CD14-positive monocyte (primary cell): ENCODE measurements at regions not wholly inside any gene's neighbourhood (a gene's known extent, or its start where the extent isn't known, plus 50 kb on each side); places are given as distances from the start of the nearest gene placed in this dataset.

Source experiments
- DNase-seq, 3 donors: peaks; one replicate each; pipeline ENCODE4 v3.0.0-alpha.2; 2011 to 2022
- H2AFZ ChIP-seq: 2 replicates; pipeline ENCODE4 v1.6.0; 2012; ENCODE audit warnings: mild to moderate bottlenecking, low read depth, low read length, inconsistent platforms; ENCODE audit not compliant: insufficient read depth, poor library complexity, severe bottlenecking
- H3K27ac ChIP-seq, 2 donors: 1 replicate in 1 of 2; 2 replicates in 1 of 2; pipeline ENCODE4 v1.5.1; 2012 to 2013; ENCODE audit warnings: low read length in 2 of 2, control low read depth in 1 of 2, inconsistent platforms in 1 of 2, low read depth in 1 of 2, mild to moderate bottlenecking in 1 of 2
- H3K27me3 ChIP-seq, 2 donors: one replicate each; pipeline versions ENCODE4 v1.6.0 to v1.6.1; 2011 to 2013; ENCODE audit warnings: low read length in 2 of 2; ENCODE audit not compliant: control insufficient read depth in 2 of 2, insufficient read depth in 2 of 2
- H3K36me3 ChIP-seq, 2 donors: replicated peaks in 1 of 2; 1 replicate in 1 of 2; 2 replicates in 1 of 2; pipeline versions ENCODE4 v1.5.1 to v1.6.1; 2012 to 2013; ENCODE audit warnings: low read length in 2 of 2, control low read depth in 1 of 2, inconsistent platforms in 1 of 2, mild to moderate bottlenecking in 1 of 2; ENCODE audit not compliant: insufficient read depth in 2 of 2, control insufficient read depth in 1 of 2
- H3K4me1 ChIP-seq, 2 donors: 1 replicate in 1 of 2; 2 replicates in 1 of 2; pipeline versions ENCODE4 v1.5.1 to v1.6.1; 2012 to 2013; ENCODE audit warnings: low read length in 2 of 2, control low read depth in 1 of 2, inconsistent platforms in 1 of 2, mild to moderate bottlenecking in 1 of 2, moderate library complexity in 1 of 2; ENCODE audit not compliant: insufficient read depth in 2 of 2, control insufficient read depth in 1 of 2
- H3K4me2 ChIP-seq: replicated peaks from 2 replicates; pipeline ENCODE3; 2012; ENCODE audit warnings: low read length, moderate library complexity, mild to moderate bottlenecking; ENCODE audit not compliant: poor library complexity, severe bottlenecking; ENCODE audit errors: extremely low read depth
- H3K4me3 ChIP-seq, 3 experiments: fragments of 200-600 bp in 1 of 3; sonication (generic) in 1 of 3; replicated peaks in 1 of 3; 1 replicate in 2 of 3; 2 replicates in 1 of 3; pipeline ENCODE4 v1.5.1; 2011 to 2013; ENCODE audit warnings: low read length in 3 of 3, mild to moderate bottlenecking in 3 of 3, control low read depth in 2 of 3, low read depth in 2 of 3, inconsistent platforms in 1 of 3, moderate library complexity in 1 of 3
- H3K79me2 ChIP-seq: 2 replicates; pipeline ENCODE4 v1.6.0; 2012; ENCODE audit warnings: mild to moderate bottlenecking, control low read depth, inconsistent platforms, low read length, moderate library complexity; ENCODE audit not compliant: insufficient read depth
- H3K9ac ChIP-seq: 2 replicates; pipeline ENCODE4 v1.6.0; 2017; ENCODE audit warnings: low read length, mild to moderate bottlenecking; ENCODE audit not compliant: insufficient read depth, poor library complexity, severe bottlenecking
- H3K9me3 ChIP-seq, 2 donors: replicated peaks in 1 of 2; 1 replicate in 1 of 2; 2 replicates in 1 of 2; pipeline versions ENCODE4 v1.5.1 to v1.6.1; 2012 to 2013; ENCODE audit warnings: low read length in 2 of 2, control low read depth in 1 of 2; ENCODE audit not compliant: control insufficient read depth in 1 of 2, insufficient read depth in 1 of 2
- H4K20me1 ChIP-seq: 2 replicates; pipeline ENCODE4 v1.6.0; 2012; ENCODE audit warnings: mild to moderate bottlenecking, low read length, control low read depth, moderate library complexity; ENCODE audit not compliant: insufficient read depth
- H3K27ac Mint-ChIP-seq, 7 donors: one replicate each; pipeline ENCODE4 v1.8.0; 2020; ENCODE audit warnings: mild to moderate bottlenecking in 7 of 7, mixed read lengths in 7 of 7, moderate library complexity in 6 of 7, inconsistent platforms in 2 of 7
- H3K27me3 Mint-ChIP-seq, 3 donors: one replicate each; pipeline ENCODE4 v1.8.0; 2021 to 2022; ENCODE audit warnings: low read depth in 3 of 3, mild to moderate bottlenecking in 3 of 3, mixed read lengths in 3 of 3, moderate library complexity in 3 of 3, inconsistent platforms in 1 of 3
- H3K36me3 Mint-ChIP-seq, 2 donors: one replicate each; pipeline ENCODE4 v1.8.0; 2020; ENCODE audit warnings: mixed read lengths in 2 of 2, inconsistent platforms in 1 of 2, mild to moderate bottlenecking in 1 of 2
- H3K4me1 Mint-ChIP-seq: one replicate; pipeline ENCODE4 v1.8.0; 2020; ENCODE audit warnings: mild to moderate bottlenecking, mixed read lengths
- H3K4me3 Mint-ChIP-seq, 2 donors: one replicate each; pipeline ENCODE4 v1.8.0; 2020; ENCODE audit warnings: mild to moderate bottlenecking in 2 of 2, mixed read lengths in 2 of 2, moderate library complexity in 1 of 2
- H3K9me3 Mint-ChIP-seq, 7 donors: one replicate each; pipeline ENCODE4 v1.8.0; 2020 to 2022; ENCODE audit warnings: mixed read lengths in 7 of 7, mild to moderate bottlenecking in 6 of 7, moderate library complexity in 6 of 7, inconsistent platforms in 2 of 7
- WGBS: methylation state at CpG from one replicate; pipeline ENCODE4 v1.1.5; 2013; ENCODE audit warnings: missing lambda C conversion rate; ENCODE audit not compliant: insufficient coverage; 5-methylcytosine and 5-hydroxymethylcytosine counted together
- intact Hi-C, 2 donors: fragments of 100-400 bp; cut with micrococcal nuclease; formaldehyde crosslinking; loops; one replicate each; pipeline versions ENCODE4 v1.15.0 to v1.15.1; 2023
- TF ChIP-seq, protein P1 (sequence below): fragments of 200-600 bp; IDR thresholded peaks from one replicate; pipeline ENCODE4 v1.8.0; 2022; ENCODE audit warnings: antibody characterized with exemption, mild to moderate bottlenecking

- Histone ChIP-seq H3K27ac (no peak overlapping the region), H3K4me3 (no peak overlapping the region), H4K20me1 (no peaks in the 10 kb centered on the region), H3K79me2 (no peaks in the 10 kb centered on the region), H3K36me3 (no peaks in the 10 kb centered on the region), H3K27me3 (no peaks in the 10 kb centered on the region), H3K9ac (no peak overlapping the region), H3K4me1 (no peaks in the 10 kb centered on the region), H3K9me3 (peaks cover 0 to 5% of the 10 kb centered on the region in 2 donors), H2AFZ (no peak overlapping the region), H3K4me2 (no peak overlapping the region)
- no peaks in the 10 kb centered on the region for H3K4me1 Mint-ChIP-seq
- peaks cover 2 to 9% (median 5%) of the 10 kb centered on the region in 7 donors for H3K9me3 Mint-ChIP-seq
- H3K27ac Mint-ChIP-seq: no peak overlapping the region
- intact Hi-C loops: no loop called here
- WGBS: no CpG with 5 or more reads among the region's 1 CpG
- no peak overlapping the region for H3K4me3 Mint-ChIP-seq
- TF ChIP-seq, protein P1, sequence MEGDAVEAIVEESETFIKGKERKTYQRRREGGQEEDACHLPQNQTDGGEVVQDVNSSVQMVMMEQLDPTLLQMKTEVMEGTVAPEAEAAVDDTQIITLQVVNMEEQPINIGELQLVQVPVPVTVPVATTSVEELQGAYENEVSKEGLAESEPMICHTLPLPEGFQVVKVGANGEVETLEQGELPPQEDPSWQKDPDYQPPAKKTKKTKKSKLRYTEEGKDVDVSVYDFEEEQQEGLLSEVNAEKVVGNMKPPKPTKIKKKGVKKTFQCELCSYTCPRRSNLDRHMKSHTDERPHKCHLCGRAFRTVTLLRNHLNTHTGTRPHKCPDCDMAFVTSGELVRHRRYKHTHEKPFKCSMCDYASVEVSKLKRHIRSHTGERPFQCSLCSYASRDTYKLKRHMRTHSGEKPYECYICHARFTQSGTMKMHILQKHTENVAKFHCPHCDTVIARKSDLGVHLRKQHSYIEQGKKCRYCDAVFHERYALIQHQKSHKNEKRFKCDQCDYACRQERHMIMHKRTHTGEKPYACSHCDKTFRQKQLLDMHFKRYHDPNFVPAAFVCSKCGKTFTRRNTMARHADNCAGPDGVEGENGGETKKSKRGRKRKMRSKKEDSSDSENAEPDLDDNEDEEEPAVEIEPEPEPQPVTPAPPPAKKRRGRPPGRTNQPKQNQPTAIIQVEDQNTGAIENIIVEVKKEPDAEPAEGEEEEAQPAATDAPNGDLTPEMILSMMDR: no peak
- no peaks in the 10 kb centered on the region for H3K27me3 Mint-ChIP-seq
- no peaks in the 10 kb centered on the region for H3K36me3 Mint-ChIP-seq
- no peak for DNase-seq
These were observed 195.9 kb downstream of the SOX11 start for GRCh38 chr2:5888126-5888525.

GRCh38 chr2:5889519-5889918, 197.3 kb downstream of the SOX11 start:
- Histone ChIP-seq H3K9me3 (peaks cover 3 to 7% of the 10 kb centered on the region in 2 donors), H3K4me1 (no peaks in the 10 kb centered on the region), H3K4me3 (no peak overlapping the region), H4K20me1 (no peaks in the 10 kb centered on the region), H3K27ac (no peak overlapping the region), H3K9ac (no peak overlapping the region), H3K4me2 (no peak overlapping the region), H3K79me2 (no peaks in the 10 kb centered on the region), H3K36me3 (no peaks in the 10 kb centered on the region), H3K27me3 (no peaks in the 10 kb centered on the region), H2AFZ (no peak overlapping the region)
- Mint-ChIP-seq H3K4me1 (no peaks in the 10 kb centered on the region), H3K27ac (no peak overlapping the region), H3K27me3 (no peaks in the 10 kb centered on the region), H3K9me3 (peaks cover 0 to 11% (median 4%) of the 10 kb centered on the region in 7 donors), H3K4me3 (no peak overlapping the region), H3K36me3 (no peaks in the 10 kb centered on the region)
- TF ChIP-seq, protein P1: no peak
- no peak for DNase-seq
- 55% methylated on average over 4 of the region's 5 CpGs for WGBS
- intact Hi-C loops: no loop called here
